ENCODE measurements at regions not wholly inside any gene's neighbourhood (a gene's known extent, or its start where the extent isn't known, plus 50 kb on each side); places are given as distances from the start of the nearest gene placed in this dataset.

- TF ChIP-seq POLR2AphosphoS5 (IDR thresholded peaks at IDR 0.05; ENCODE audit: low read depth, low read length) (no peak), SIN3A (IDR thresholded peaks at IDR 0.05; ENCODE audit: borderline replicate concordance, insufficient read depth, low read length) (no peak), FOXP2 (optimal IDR thresholded peaks at IDR 0.05; ENCODE audit: borderline replicate concordance, extremely low read depth, extremely low read length, insufficient read depth) (no peak)
These were observed 180.9 kb upstream of the RTL1 start for GRCh38 chr14:101084436-101084826.

GRCh38 chr14:101086926-101087325, 183.4 kb upstream of the RTL1 start:
- TF ChIP-seq SIN3A (IDR thresholded peaks at IDR 0.05; ENCODE audit: borderline replicate concordance, insufficient read depth, low read length): no peak

- TF ChIP-seq POLR2AphosphoS5 (IDR thresholded peaks at IDR 0.05; ENCODE audit: low read depth, low read length): no peak
- TF ChIP-seq FOXP2 (optimal IDR thresholded peaks at IDR 0.05; ENCODE audit: borderline replicate concordance, extremely low read depth, extremely low read length, insufficient read depth): no peak
- no peak for TF ChIP-seq REST (IDR thresholded peaks at IDR 0.05; ENCODE audit: insufficient read depth in 1 of 2, low read depth in 2 of 2, low read length in 2 of 2)
- TF ChIP-seq SIN3A (IDR thresholded peaks at IDR 0.05; ENCODE audit: borderline replicate concordance, insufficient read depth, low read length): no peak
- TF ChIP-seq TAF1 (IDR thresholded peaks at IDR 0.05; ENCODE audit: borderline replicate concordance, insufficient read depth, low read length): no peak
These were observed 184.3 kb upstream of the RTL1 start for GRCh38 chr14:101087614-101088394.

- TF ChIP-seq REST (IDR thresholded peaks at IDR 0.05; ENCODE audit: insufficient read depth in 1 of 2, low read depth in 2 of 2, low read length in 2 of 2) (no peak), TAF1 (IDR thresholded peaks at IDR 0.05; ENCODE audit: borderline replicate concordance, insufficient read depth, low read length) (no peak)
These were observed 184.8 kb upstream of the RTL1 start for GRCh38 chr14:101088395-101088667.

GRCh38 chr14:101088714-101089113, 185.2 kb upstream of the RTL1 start:
- TF ChIP-seq REST (IDR thresholded peaks at IDR 0.05; ENCODE audit: insufficient read depth in 1 of 2, low read depth in 2 of 2, low read length in 2 of 2): no peak

GRCh38 chr14:101090976-101091375, 187.5 kb upstream of the RTL1 start:
- TF ChIP-seq POLR2AphosphoS5 (IDR thresholded peaks at IDR 0.05; ENCODE audit: low read depth, low read length): no peak
- no peak for TF ChIP-seq FOXP2 (optimal IDR thresholded peaks at IDR 0.05; ENCODE audit: borderline replicate concordance, extremely low read depth, extremely low read length, insufficient read depth)
- no peak for TF ChIP-seq TAF1 (IDR thresholded peaks at IDR 0.05; ENCODE audit: borderline replicate concordance, insufficient read depth, low read length)
- TF ChIP-seq REST (IDR thresholded peaks at IDR 0.05; ENCODE audit: insufficient read depth in 1 of 2, low read depth in 2 of 2, low read length in 2 of 2): no peak
- no peak for TF ChIP-seq SIN3A (IDR thresholded peaks at IDR 0.05; ENCODE audit: borderline replicate concordance, insufficient read depth, low read length)

Data from PFSK-1 (cell line).